Tibial artery (tissue), 4 donors: ENCODE measurements at regions not wholly inside any gene's neighbourhood (a gene's known extent, or its start where the extent isn't known, plus 50 kb on each side); places are given as distances from the start of the nearest gene placed in this dataset.

Experiments used
- DNase-seq, 2 donors: peaks; one replicate each; pipeline ENCODE4 v3.0.0-alpha.2; 2019
- H3K27ac ChIP-seq, 2 donors: fragments of 200-600 bp; sonication (generic) in 1 of 2; 1 replicate in 1 of 2; 2 replicates in 1 of 2; pipeline ENCODE4 v1.5.1; 2018 to 2019; ENCODE audit warnings: mild to moderate bottlenecking in 1 of 2
- H3K27me3 ChIP-seq, 2 donors: fragments of 200-600 bp; sonication (generic) in 1 of 2; one replicate each; pipeline versions ENCODE4 v1.5.1 to v1.6.0; 2016 to 2019
- H3K36me3 ChIP-seq, 3 donors: fragments of 200-600 bp; sonication (generic) in 2 of 3; one replicate each; pipeline ENCODE4 v1.5.1; 2016 to 2019; ENCODE audit warnings: mild to moderate bottlenecking in 2 of 3
- H3K4me1 ChIP-seq, 4 donors: fragments of 200-600 bp; sonication (generic) in 2 of 4; 1 replicate in 3 of 4; 2 replicates in 1 of 4; pipeline ENCODE4 v1.5.1; 2016 to 2019
- H3K4me3 ChIP-seq, 2 donors: fragments of 200-600 bp; sonication (generic) in 1 of 2; 1 replicate in 1 of 2; 2 replicates in 1 of 2; pipeline ENCODE4 v1.5.1; 2018 to 2019; ENCODE audit warnings: mild to moderate bottlenecking in 2 of 2
- H3K9me3 ChIP-seq, 3 donors: fragments of 200-600 bp; sonication (generic) in 1 of 3; one replicate each; pipeline ENCODE4 v1.5.1; 2016 to 2019
- CTCF ChIP-seq, 2 experiments: fragments of 200-600 bp in 1 of 2; fragments of 450-650 bp in 1 of 2; IDR thresholded peaks; one replicate each; pipeline ENCODE4 v1.5.1; 2017 to 2019; ENCODE audit warnings: antibody characterized with exemption in 2 of 2, mild to moderate bottlenecking in 1 of 2, moderate library complexity in 1 of 2
- intact Hi-C: fragments of 100-400 bp; cut with DNase I; formaldehyde crosslinking; loops from one replicate; pipeline ENCODE4 v1.15.0; 2023; ENCODE audit warnings: low total_unique reads

GRCh38 chr7:118755067-118755625, 530.6 kb downstream of the ANKRD7 start:
- Histone ChIP-seq H3K4me3 (no peak overlapping the region), H3K27ac (no peak overlapping the region), H3K36me3 (no peaks in the 10 kb centered on the region), H3K4me1 (no peaks in the 10 kb centered on the region), H3K27me3 (no peaks in the 10 kb centered on the region), H3K9me3 (no peaks in the 10 kb centered on the region)
- no peak for TF ChIP-seq CTCF (IDR thresholded peaks at IDR 0.05)
- no peak for DNase-seq
- intact Hi-C loops = no loop called here

GRCh38 chr7:118757066-118757465, 532.6 kb downstream of the ANKRD7 start:
- no peak for TF ChIP-seq CTCF (IDR thresholded peaks at IDR 0.05)
- Histone ChIP-seq H3K9me3 (no peaks in the 10 kb centered on the region), H3K27me3 (no peaks in the 10 kb centered on the region), H3K4me1 (no peaks in the 10 kb centered on the region), H3K27ac (no peak overlapping the region), H3K36me3 (no peaks in the 10 kb centered on the region), H3K4me3 (no peak overlapping the region)
- intact Hi-C loops = no loop called here
- no peak for DNase-seq

- no peak overlapping the region for H3K27ac ChIP-seq
- DNase-seq = no peak
- H3K27me3 ChIP-seq = no peaks in the 10 kb centered on the region
- intact Hi-C loops = no loop called here
- no peak overlapping the region for H3K4me3 ChIP-seq
- H3K9me3 ChIP-seq = no peaks in the 10 kb centered on the region
- TF ChIP-seq CTCF (IDR thresholded peaks at IDR 0.05) = no peak
- H3K36me3 ChIP-seq = no peaks in the 10 kb centered on the region
- H3K4me1 ChIP-seq = no peaks in the 10 kb centered on the region
Measured at GRCh38 chr7:118758582-118758981, 534.1 kb downstream of the ANKRD7 start.

GRCh38 chr7:118759921-118760320, 535.4 kb downstream of the ANKRD7 start:
- no peak for DNase-seq
- no peak overlapping the region for H3K4me3 ChIP-seq
- intact Hi-C loops = no loop called here
- H3K27me3 ChIP-seq = no peaks in the 10 kb centered on the region
- H3K36me3 ChIP-seq = no peaks in the 10 kb centered on the region
- no peaks in the 10 kb centered on the region for H3K4me1 ChIP-seq
- no peaks in the 10 kb centered on the region for H3K9me3 ChIP-seq
- TF ChIP-seq CTCF (IDR thresholded peaks at IDR 0.05) = no peak
- no peak overlapping the region for H3K27ac ChIP-seq

- TF ChIP-seq CTCF (IDR thresholded peaks at IDR 0.05) = no peak
- DNase-seq = no peak
- Histone ChIP-seq H3K36me3 (no peaks in the 10 kb centered on the region), H3K27me3 (no peaks in the 10 kb centered on the region), H3K4me3 (no peak overlapping the region), H3K9me3 (no peaks in the 10 kb centered on the region), H3K27ac (no peak overlapping the region), H3K4me1 (no peaks in the 10 kb centered on the region)
- intact Hi-C loops = no loop called here
Measured at GRCh38 chr7:118762451-118762850, 537.9 kb downstream of the ANKRD7 start.

- Histone ChIP-seq H3K4me3 (no peak overlapping the region), H3K36me3 (no peaks in the 10 kb centered on the region), H3K27ac (no peak overlapping the region), H3K27me3 (no peaks in the 10 kb centered on the region), H3K4me1 (no peaks in the 10 kb centered on the region), H3K9me3 (no peaks in the 10 kb centered on the region)
- DNase-seq = no peak
- no peak for TF ChIP-seq CTCF (IDR thresholded peaks at IDR 0.05)
- intact Hi-C loops = no loop called here
Measured at GRCh38 chr7:118764221-118764620, 539.7 kb downstream of the ANKRD7 start.
